ENCODE measurements at regions not wholly inside any gene's neighbourhood (a gene's known extent, or its start where the extent isn't known, plus 50 kb on each side); places are given as distances from the start of the nearest gene placed in this dataset.

GRCh38 chr5:125316391-125316790 lies 570.0 kb upstream of the ZNF608 start:
- Histone ChIP-seq H3K36me3 (ENCODE audit: control insufficient read depth in 2 of 2, extremely low read depth in 1 of 2, insufficient read depth in 1 of 2, low read length in 1 of 2) (no peaks in the 10 kb centered on the region), H3K27ac (ENCODE audit: low read length) (no peak overlapping the region), H3K9me3 (no peaks in the 10 kb centered on the region), H3K27me3 (replicated peaks in 1 of 2; ENCODE audit: control insufficient read depth in 2 of 2, extremely low read depth in 1 of 2, insufficient read depth in 2 of 2, low read length in 1 of 2) (no peaks in the 10 kb centered on the region), H3K4me1 (ENCODE audit: control insufficient read depth in 1 of 2, extremely low read depth in 1 of 2, insufficient read depth in 2 of 2, low read length in 2 of 2) (no peaks in the 10 kb centered on the region), H3K4me3 (ENCODE audit: control insufficient read depth in 1 of 2, extremely low read depth in 1 of 2, low read length in 1 of 2) (no peak overlapping the region)
- Mint-ChIP-seq H3K4me3 (no peak overlapping the region), H3K27me3 (no peaks in the 10 kb centered on the region), H3K9me3 (peaks cover 8 to 42% (median 17%) of the 10 kb centered on the region in 3 donors), H3K27ac (no peak overlapping the region), H3K36me3 (no peaks in the 10 kb centered on the region), H3K4me1 (no peaks in the 10 kb centered on the region)
- POLR2A ChIA-PET = no interaction called here
- ATAC-seq (replicated peaks in 1 of 4) (no peak), DNase-seq (no peak)
- CTCF ChIA-PET = no interaction called here
- WGBS (ENCODE audit: insufficient coverage) = no CpG with 5 or more reads among the region's 3 CpGs

DNA sequence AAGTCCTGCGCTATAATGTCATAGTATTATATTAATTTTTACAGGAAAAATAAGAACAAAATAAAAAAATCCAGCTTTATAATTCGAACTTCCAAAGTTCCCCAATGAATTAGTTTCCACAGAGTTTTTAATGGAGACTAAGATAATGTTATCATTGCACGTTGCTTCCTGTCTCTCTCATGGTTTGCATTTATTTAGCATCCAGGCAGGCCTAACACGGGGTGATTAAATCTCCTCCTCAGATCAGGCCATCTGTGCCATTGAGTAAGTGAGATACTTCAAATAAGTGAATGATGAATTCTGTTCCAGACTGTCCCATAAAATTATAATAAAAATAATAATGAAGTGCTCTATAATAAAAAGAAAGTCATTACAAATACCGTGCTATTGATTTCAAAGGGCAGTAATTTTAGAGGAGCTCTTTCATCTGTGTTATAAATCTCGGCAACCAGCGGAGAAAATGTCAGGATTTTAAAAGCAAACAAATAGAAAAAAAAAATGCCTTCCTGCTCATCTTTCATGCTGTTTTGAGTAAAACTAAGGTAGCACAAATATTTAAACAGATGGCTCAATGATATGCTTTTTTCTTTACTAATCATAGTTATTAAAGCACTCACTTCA lies 570.6 kb upstream of the ZNF608 start:
- no peak overlapping the region for H3K27ac ChIP-seq (ENCODE audit: low read length)
- no peaks in the 10 kb centered on the region for H3K27me3 ChIP-seq (replicated peaks in 1 of 2; ENCODE audit: control insufficient read depth in 2 of 2, extremely low read depth in 1 of 2, insufficient read depth in 2 of 2, low read length in 1 of 2)
- POLR2A ChIA-PET = no interaction called here
- Mint-ChIP-seq H3K4me3 (no peak overlapping the region), H3K27me3 (no peaks in the 10 kb centered on the region), H3K27ac (no peak overlapping the region), H3K9me3 (peaks cover 13 to 40% (median 17%) of the 10 kb centered on the region in 3 donors), H3K4me1 (no peaks in the 10 kb centered on the region), H3K36me3 (no peaks in the 10 kb centered on the region)
- no peaks in the 10 kb centered on the region for H3K9me3 ChIP-seq
- H3K4me3 ChIP-seq (ENCODE audit: control insufficient read depth in 1 of 2, extremely low read depth in 1 of 2, low read length in 1 of 2) = no peak overlapping the region
- WGBS (ENCODE audit: insufficient coverage) = 80% methylated on average over 1 of the region's 7 CpGs
- DNase-seq (no peak), ATAC-seq (replicated peaks in 1 of 4) (no peak)
- no peaks in the 10 kb centered on the region for H3K36me3 ChIP-seq (ENCODE audit: control insufficient read depth in 2 of 2, extremely low read depth in 1 of 2, insufficient read depth in 1 of 2, low read length in 1 of 2)
- H3K4me1 ChIP-seq (ENCODE audit: control insufficient read depth in 1 of 2, extremely low read depth in 1 of 2, insufficient read depth in 2 of 2, low read length in 2 of 2) = no peaks in the 10 kb centered on the region
- CTCF ChIA-PET = no interaction called here

DNA sequence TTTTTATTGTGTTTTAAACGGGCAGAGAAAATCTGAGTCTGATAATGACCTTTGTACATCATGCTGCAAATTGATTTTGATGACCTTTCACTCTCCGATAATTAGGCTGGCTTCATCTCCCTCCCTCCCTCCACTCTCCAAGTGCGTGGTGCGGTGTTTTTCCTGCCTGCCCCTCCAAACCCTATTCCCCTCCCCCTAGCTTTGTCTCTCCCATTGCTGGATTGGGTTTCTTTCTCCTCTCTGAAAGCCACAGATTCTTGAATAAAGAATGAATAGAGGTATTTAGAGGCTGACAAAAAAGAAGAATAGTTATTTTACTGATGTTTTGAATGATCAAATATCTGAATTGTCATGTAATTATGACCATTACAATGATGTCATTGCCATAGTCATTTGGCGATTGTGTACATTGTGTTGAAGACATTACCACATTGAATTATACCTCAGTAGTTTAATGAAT lies 571.1 kb upstream of the ZNF608 start:
- no peak overlapping the region for H3K4me3 ChIP-seq (ENCODE audit: control insufficient read depth in 1 of 2, extremely low read depth in 1 of 2, low read length in 1 of 2)
- DNase-seq (no peak), ATAC-seq (replicated peaks in 1 of 4) (no peak)
- no peaks in the 10 kb centered on the region for H3K9me3 ChIP-seq
- Mint-ChIP-seq H3K36me3 (no peaks in the 10 kb centered on the region), H3K4me1 (no peaks in the 10 kb centered on the region), H3K4me3 (no peak overlapping the region), H3K9me3 (peaks cover 13 to 37% (median 14%) of the 10 kb centered on the region in 3 donors), H3K27ac (no peak overlapping the region), H3K27me3 (no peaks in the 10 kb centered on the region)
- no peaks in the 10 kb centered on the region for H3K36me3 ChIP-seq (ENCODE audit: control insufficient read depth in 2 of 2, extremely low read depth in 1 of 2, insufficient read depth in 1 of 2, low read length in 1 of 2)
- ChIA-PET CTCF (no interaction called here), POLR2A (no interaction called here)
- no peaks in the 10 kb centered on the region for H3K4me1 ChIP-seq (ENCODE audit: control insufficient read depth in 1 of 2, extremely low read depth in 1 of 2, insufficient read depth in 2 of 2, low read length in 2 of 2)
- 83% methylated on average over 1 of the region's 5 CpGs for WGBS (ENCODE audit: insufficient coverage)
- no peaks in the 10 kb centered on the region for H3K27me3 ChIP-seq (replicated peaks in 1 of 2; ENCODE audit: control insufficient read depth in 2 of 2, extremely low read depth in 1 of 2, insufficient read depth in 2 of 2, low read length in 1 of 2)
- no peak overlapping the region for H3K27ac ChIP-seq (ENCODE audit: low read length)

- no peaks in the 10 kb centered on the region for H3K9me3 ChIP-seq
- H3K4me3 ChIP-seq (ENCODE audit: control insufficient read depth in 1 of 2, extremely low read depth in 1 of 2, low read length in 1 of 2) = no peak overlapping the region
- ChIA-PET POLR2A (no interaction called here), CTCF (no interaction called here)
- H3K4me1 ChIP-seq (ENCODE audit: control insufficient read depth in 1 of 2, extremely low read depth in 1 of 2, insufficient read depth in 2 of 2, low read length in 2 of 2) = no peaks in the 10 kb centered on the region
- 100% methylated on average over 1 of the region's 1 CpG for WGBS (ENCODE audit: insufficient coverage)
- H3K4me3 Mint-ChIP-seq = no peak overlapping the region
- no peak overlapping the region for H3K27ac Mint-ChIP-seq
- H3K9me3 Mint-ChIP-seq = peaks cover 5 to 18% (median 5%) of the 10 kb centered on the region in 3 donors
- H3K36me3 Mint-ChIP-seq = no peaks in the 10 kb centered on the region
- H3K4me1 Mint-ChIP-seq = no peaks in the 10 kb centered on the region
- H3K27me3 ChIP-seq (replicated peaks in 1 of 2; ENCODE audit: control insufficient read depth in 2 of 2, extremely low read depth in 1 of 2, insufficient read depth in 2 of 2, low read length in 1 of 2) = no peaks in the 10 kb centered on the region
- DNase-seq = no peak
- no peak overlapping the region for H3K27ac ChIP-seq (ENCODE audit: low read length)
- ATAC-seq (replicated peaks in 1 of 4) = no peak
- H3K27me3 Mint-ChIP-seq = no peaks in the 10 kb centered on the region
- no peaks in the 10 kb centered on the region for H3K36me3 ChIP-seq (ENCODE audit: control insufficient read depth in 2 of 2, extremely low read depth in 1 of 2, insufficient read depth in 1 of 2, low read length in 1 of 2)
These were observed 575.2 kb upstream of the ZNF608 start for GRCh38 chr5:125321654-125322053.

- peaks cover 5 to 20% (median 12%) of the 10 kb centered on the region in 3 donors for H3K9me3 Mint-ChIP-seq
- no peak for ATAC-seq (replicated peaks in 1 of 4)
- POLR2A ChIA-PET = no interaction called here
- H3K27ac ChIP-seq (ENCODE audit: low read length) = no peak overlapping the region
- H3K4me1 ChIP-seq (ENCODE audit: control insufficient read depth in 1 of 2, extremely low read depth in 1 of 2, insufficient read depth in 2 of 2, low read length in 2 of 2) = no peaks in the 10 kb centered on the region
- H3K9me3 ChIP-seq = no peaks in the 10 kb centered on the region
- no peak for DNase-seq
- no CpG with 5 or more reads among the region's 2 CpGs for WGBS (ENCODE audit: insufficient coverage)
- H3K27ac Mint-ChIP-seq = no peak overlapping the region
- H3K4me3 ChIP-seq (ENCODE audit: control insufficient read depth in 1 of 2, extremely low read depth in 1 of 2, low read length in 1 of 2) = no peak overlapping the region
- no peaks in the 10 kb centered on the region for H3K27me3 ChIP-seq (replicated peaks in 1 of 2; ENCODE audit: control insufficient read depth in 2 of 2, extremely low read depth in 1 of 2, insufficient read depth in 2 of 2, low read length in 1 of 2)
- H3K4me3 Mint-ChIP-seq = no peak overlapping the region
- CTCF ChIA-PET = interaction anchor here in 1 of 2 donors (0.6 kb wide), 1 partner anchor 26 kb away, joined by 3 read pairs; no protein-coding TSS in a partner anchor
- H3K27me3 Mint-ChIP-seq = no peaks in the 10 kb centered on the region
- H3K4me1 Mint-ChIP-seq = no peaks in the 10 kb centered on the region
- H3K36me3 ChIP-seq (ENCODE audit: control insufficient read depth in 2 of 2, extremely low read depth in 1 of 2, insufficient read depth in 1 of 2, low read length in 1 of 2) = no peaks in the 10 kb centered on the region
- H3K36me3 Mint-ChIP-seq = no peaks in the 10 kb centered on the region
These were observed 577.2 kb upstream of the ZNF608 start for GRCh38 chr5:125323613-125324012.

GRCh38 chr5:125325488-125326149 lies 579.2 kb upstream of the ZNF608 start:
- CTCF ChIA-PET = no interaction called here
- H3K27ac Mint-ChIP-seq = no peak overlapping the region
- 40% methylated on average over 1 of the region's 4 CpGs for whole genome bisulfite sequencing (ENCODE audit: insufficient coverage)
- H3K9me3 Mint-ChIP-seq = peaks cover 5 to 20% (median 20%) of the 10 kb centered on the region in 3 donors
- no peaks in the 10 kb centered on the region for H3K36me3 Mint-ChIP-seq
- DNase-seq (no peak), ATAC-seq (replicated peaks in 1 of 4) (no peak)
- H3K9me3 ChIP-seq = no peaks in the 10 kb centered on the region
- no peaks in the 10 kb centered on the region for H3K27me3 Mint-ChIP-seq
- no peaks in the 10 kb centered on the region for H3K4me1 ChIP-seq (ENCODE audit: control insufficient read depth in 1 of 2, extremely low read depth in 1 of 2, insufficient read depth in 2 of 2, low read length in 2 of 2)
- POLR2A ChIA-PET = no interaction called here
- H3K36me3 ChIP-seq (ENCODE audit: control insufficient read depth in 2 of 2, extremely low read depth in 1 of 2, insufficient read depth in 1 of 2, low read length in 1 of 2) = no peaks in the 10 kb centered on the region
- H3K4me3 ChIP-seq (ENCODE audit: control insufficient read depth in 1 of 2, extremely low read depth in 1 of 2, low read length in 1 of 2) = no peak overlapping the region
- H3K4me1 Mint-ChIP-seq = no peaks in the 10 kb centered on the region
- H3K4me3 Mint-ChIP-seq = no peak overlapping the region
- no peak overlapping the region for H3K27ac ChIP-seq (ENCODE audit: low read length)
- H3K27me3 ChIP-seq (replicated peaks in 1 of 2; ENCODE audit: control insufficient read depth in 2 of 2, extremely low read depth in 1 of 2, insufficient read depth in 2 of 2, low read length in 1 of 2) = no peaks in the 10 kb centered on the region

Measured in T-cell (primary cell).